ENCODE measurements at regions not wholly inside any gene's neighbourhood (a gene's known extent, or its start where the extent isn't known, plus 50 kb on each side); places are given as distances from the start of the nearest gene placed in this dataset.

DNA sequence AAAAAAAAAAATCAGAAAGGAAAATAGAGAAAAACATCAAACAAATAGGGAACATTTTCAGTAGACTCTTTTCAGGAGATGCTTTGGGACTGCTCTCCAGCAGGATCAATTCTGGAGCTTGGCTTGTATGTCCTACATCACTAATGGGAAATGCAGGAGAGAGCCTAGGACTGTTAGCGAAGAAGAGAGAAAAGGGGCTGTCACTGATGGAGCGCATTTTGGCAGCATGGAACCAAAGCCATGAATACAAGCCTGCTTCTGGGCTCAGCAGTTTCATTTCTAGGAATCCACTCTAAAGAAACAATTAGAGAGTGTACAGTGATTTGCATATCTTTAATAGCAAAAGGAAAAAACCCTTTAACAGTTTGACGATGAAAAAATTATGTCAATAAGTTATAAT lies 203.9 kb downstream of the NUFIP1 start:
- no peak overlapping the region for H3K27ac ChIP-seq
- no peak for DNase-seq
- 96 to 98% (median 97%) methylated on average over 3 of the region's 3 CpGs for WGBS, 3 donors
- no peak for ATAC-seq
- intact Hi-C loops (cut with DNase I) = no loop called here
- peaks cover 2% of the 10 kb centered on the region for H3K4me1 ChIP-seq
- no peaks in the 10 kb centered on the region for H3K27me3 ChIP-seq (ENCODE audit: insufficient read depth in 3 of 3, low read length in 2 of 3)
- no peak for TF ChIP-seq CTCF (IDR thresholded peaks at IDR 0.05)
- H3K36me3 ChIP-seq (ENCODE audit: insufficient read depth in 1 of 2, low read depth in 1 of 2) = no peaks in the 10 kb centered on the region
- no peak overlapping the region for H3K4me3 ChIP-seq
- no peaks in the 10 kb centered on the region for H3K9me3 ChIP-seq

- H3K36me3 ChIP-seq (ENCODE audit: insufficient read depth in 1 of 2, low read depth in 1 of 2) = no peaks in the 10 kb centered on the region
- H3K4me3 ChIP-seq = no peak overlapping the region
- 95 to 98% (median 97%) methylated on average over 2 of the region's 2 CpGs for WGBS, 3 donors
- H3K27me3 ChIP-seq (ENCODE audit: insufficient read depth in 3 of 3, low read length in 2 of 3) = no peaks in the 10 kb centered on the region
- no peak overlapping the region for H3K27ac ChIP-seq
- no peak for DNase-seq
- no peak for TF ChIP-seq CTCF (IDR thresholded peaks at IDR 0.05)
- ATAC-seq = no peak
- no peaks in the 10 kb centered on the region for H3K9me3 ChIP-seq
- peaks cover 2% of the 10 kb centered on the region for H3K4me1 ChIP-seq
- intact Hi-C loops (cut with DNase I) = no loop called here
These were observed 204.6 kb downstream of the NUFIP1 start for GRCh38 chr13:44784708-44785080.

GRCh38 chr13:44783994-44784707 lies 205.1 kb downstream of the NUFIP1 start:
- H3K27me3 ChIP-seq (ENCODE audit: insufficient read depth in 3 of 3, low read length in 2 of 3) = no peaks in the 10 kb centered on the region
- WGBS, 3 donors = 84 to 91% (median 85%) methylated on average over 4 of the region's 4 CpGs
- H3K4me1 ChIP-seq = peaks cover 2% of the 10 kb centered on the region
- H3K27ac ChIP-seq = no peak overlapping the region
- no peaks in the 10 kb centered on the region for H3K9me3 ChIP-seq
- no peak for ATAC-seq
- DNase-seq = no peak
- no peak overlapping the region for H3K4me3 ChIP-seq
- TF ChIP-seq CTCF (IDR thresholded peaks at IDR 0.05) = no peak
- no peaks in the 10 kb centered on the region for H3K36me3 ChIP-seq (ENCODE audit: insufficient read depth in 1 of 2, low read depth in 1 of 2)
- intact Hi-C loops (cut with DNase I) = no loop called here

- no peak for DNase-seq
- Histone ChIP-seq H3K4me3 (no peak overlapping the region), H3K9me3 (no peaks in the 10 kb centered on the region), H3K27me3 (ENCODE audit: insufficient read depth in 3 of 3, low read length in 2 of 3) (no peaks in the 10 kb centered on the region), H3K27ac (no peak overlapping the region), H3K4me1 (peaks cover 2% of the 10 kb centered on the region), H3K36me3 (ENCODE audit: insufficient read depth in 1 of 2, low read depth in 1 of 2) (no peaks in the 10 kb centered on the region)
- 79 to 88% (median 82%) methylated on average over 10 of the region's 10 CpGs for WGBS, 3 donors
- ATAC-seq = no peak
- intact Hi-C loops (cut with DNase I) = no loop called here
- no peak for TF ChIP-seq CTCF (IDR thresholded peaks at IDR 0.05)
These were observed 204.6 kb upstream of the TSC22D1 start for GRCh38 chr13:44780591-44781280.
